ENCODE measurements at regions not wholly inside any gene's neighbourhood (a gene's known extent, or its start where the extent isn't known, plus 50 kb on each side); places are given as distances from the start of the nearest gene placed in this dataset.

GRCh38 chr11:134666273-134667174 is 254.5 kb upstream of the B3GAT1 start:
- no peak for TF ChIP-seq GATA1 (IDR thresholded peaks at IDR 0.05; ENCODE audit: low read depth, low read length)
- no peak for TF ChIP-seq POLR2A (IDR thresholded peaks at IDR 0.05; ENCODE audit: low read length)
- no peak for DNase-seq

- no peak for TF ChIP-seq POLR2A (IDR thresholded peaks at IDR 0.05; ENCODE audit: low read length)
- no peak for TF ChIP-seq GATA1 (IDR thresholded peaks at IDR 0.05; ENCODE audit: low read depth, low read length)
- no peak for DNase-seq
Measured at GRCh38 chr11:134665571-134666270, 253.7 kb upstream of the B3GAT1 start.

DNA sequence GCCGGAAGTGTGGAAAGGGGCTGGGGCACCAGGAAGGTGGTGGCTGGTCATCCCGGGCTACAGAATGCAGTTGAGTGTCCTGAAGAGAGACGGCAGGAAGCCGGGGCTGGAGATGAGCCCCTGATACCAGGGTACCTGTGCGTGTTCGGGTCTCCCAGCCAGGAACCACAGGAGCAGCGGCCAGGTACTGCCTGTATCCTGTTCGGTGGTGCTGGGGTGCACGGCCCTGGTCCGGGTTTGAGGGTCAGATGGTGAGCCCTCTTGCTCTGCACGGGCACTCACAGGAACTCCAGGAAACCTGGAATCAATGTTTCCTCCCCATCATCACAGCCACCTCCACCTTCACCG is 253.1 kb upstream of the B3GAT1 start:
- TF ChIP-seq GATA1 (IDR thresholded peaks at IDR 0.05; ENCODE audit: low read depth, low read length) = no peak
- TF ChIP-seq POLR2A (IDR thresholded peaks at IDR 0.05; ENCODE audit: low read length) = no peak
- no peak for DNase-seq

GRCh38 chr11:134664447-134665187 is 252.6 kb upstream of the B3GAT1 start:
- TF ChIP-seq POLR2A (IDR thresholded peaks at IDR 0.05; ENCODE audit: low read length) (no peak), GATA1 (IDR thresholded peaks at IDR 0.05; ENCODE audit: low read depth, low read length) (no peak)
- DNase-seq = no peak

DNA sequence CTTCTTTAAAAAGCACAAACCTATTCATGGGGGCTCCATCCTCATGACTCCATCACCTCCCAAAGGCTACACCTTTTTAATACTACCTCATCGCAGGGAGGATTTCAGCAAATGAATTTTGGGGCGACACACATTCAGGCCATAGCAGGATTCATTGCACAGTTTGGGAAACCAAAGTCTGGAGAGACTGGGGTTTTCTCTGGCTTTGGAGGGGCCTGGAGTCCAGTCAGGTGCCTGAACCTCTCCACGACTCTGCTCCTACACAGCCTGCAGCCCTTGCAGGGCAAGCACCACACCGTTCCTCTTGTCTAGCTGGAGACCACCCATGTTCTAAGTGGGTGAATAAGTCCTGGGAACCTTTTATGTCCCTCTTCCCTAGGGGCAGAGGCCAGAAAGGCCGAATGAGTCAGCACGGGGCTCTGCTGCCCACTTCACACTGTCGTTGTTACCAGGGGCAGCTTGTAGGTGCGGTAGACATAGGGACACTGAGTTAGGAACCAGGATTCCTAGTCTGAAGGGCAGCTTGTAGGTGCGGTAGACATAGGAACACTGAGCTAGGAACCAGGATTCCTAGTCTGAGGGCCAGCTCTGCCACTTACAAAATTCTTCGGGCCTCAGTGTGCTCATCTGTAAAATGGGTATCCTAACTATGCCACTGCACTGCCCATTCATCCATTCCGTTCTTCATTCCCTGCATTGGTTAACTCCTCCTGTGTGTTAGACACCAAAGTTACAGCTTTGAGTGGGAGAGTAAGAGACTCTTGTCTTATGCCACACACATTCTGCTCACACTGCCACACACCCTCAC is 251.7 kb upstream of the B3GAT1 start:
- TF ChIP-seq POLR2A (IDR thresholded peaks at IDR 0.05; ENCODE audit: low read length) = no peak
- no peak for TF ChIP-seq GATA1 (IDR thresholded peaks at IDR 0.05; ENCODE audit: low read depth, low read length)
- no peak for DNase-seq

- TF ChIP-seq GATA1 (IDR thresholded peaks at IDR 0.05; ENCODE audit: low read depth, low read length) = no peak
- no peak for TF ChIP-seq POLR2A (IDR thresholded peaks at IDR 0.05; ENCODE audit: low read length)
Measured at GRCh38 chr11:134662629-134663360, 250.8 kb upstream of the B3GAT1 start.

GRCh38 chr11:134661660-134662059 is 249.6 kb upstream of the B3GAT1 start:
- TF ChIP-seq POLR2A (IDR thresholded peaks at IDR 0.05; ENCODE audit: low read length) (no peak), GATA1 (IDR thresholded peaks at IDR 0.05; ENCODE audit: low read depth, low read length) (no peak)

More at GRCh38 chr11:134662629-134663360, 250.8 kb upstream of the B3GAT1 start:
- no peak for DNase-seq

GRCh38 chr11:134660416-134660815 is 248.4 kb upstream of the B3GAT1 start:
- DNase-seq = no peak
- TF ChIP-seq POLR2A (IDR thresholded peaks at IDR 0.05; ENCODE audit: low read length) = no peak
- TF ChIP-seq GATA1 (IDR thresholded peaks at IDR 0.05; ENCODE audit: low read depth, low read length) = no peak

More at GRCh38 chr11:134661660-134662059, 249.6 kb upstream of the B3GAT1 start:
- DNase-seq = no peak

GRCh38 chr11:134659882-134660281 is 247.8 kb upstream of the B3GAT1 start:
- TF ChIP-seq POLR2A (IDR thresholded peaks at IDR 0.05; ENCODE audit: low read length) (no peak), GATA1 (IDR thresholded peaks at IDR 0.05; ENCODE audit: low read depth, low read length) (no peak)
- no peak for DNase-seq

- DNase-seq = no peak
- no peak for TF ChIP-seq GATA1 (IDR thresholded peaks at IDR 0.05; ENCODE audit: low read depth, low read length)
- no peak for TF ChIP-seq POLR2A (IDR thresholded peaks at IDR 0.05; ENCODE audit: low read length)
Measured at GRCh38 chr11:134658481-134659225, 246.6 kb upstream of the B3GAT1 start.

- DNase-seq = no peak
- no peak for TF ChIP-seq GATA1 (IDR thresholded peaks at IDR 0.05; ENCODE audit: low read depth, low read length)
- TF ChIP-seq POLR2A (IDR thresholded peaks at IDR 0.05; ENCODE audit: low read length) = no peak
Measured at GRCh38 chr11:134657631-134658030, 245.6 kb upstream of the B3GAT1 start.
